ENCODE measurements at regions not wholly inside any gene's neighbourhood (a gene's known extent, or its start where the extent isn't known, plus 50 kb on each side); places are given as distances from the start of the nearest gene placed in this dataset.

- DNase-seq (ENCODE audit: low spot score): no peak
Measured at GRCh38 chr5:124393584-124394379, 352.7 kb downstream of the ZNF608 start.

- DNase-seq (ENCODE audit: low spot score): no peak
Measured at GRCh38 chr5:124383693-124384092, 362.7 kb downstream of the ZNF608 start.

- DNase-seq (ENCODE audit: low spot score): no peak
Measured at GRCh38 chr5:124377386-124377785, 369.1 kb downstream of the ZNF608 start.

- DNase-seq (ENCODE audit: low spot score): no peak
Measured at GRCh38 chr5:124373883-124374282, 372.6 kb downstream of the ZNF608 start.

- DNase-seq (ENCODE audit: low spot score): no peak
Measured at GRCh38 chr5:124372457-124372856, 374.0 kb downstream of the ZNF608 start.

- DNase-seq (ENCODE audit: low spot score): peak; percentile 71
Measured at GRCh38 chr5:124371111-124371706, 375.2 kb downstream of the ZNF608 start.

GRCh38 chr5:124370601-124371000 lies 375.8 kb downstream of the ZNF608 start:
- DNase-seq (ENCODE audit: low spot score): peak; percentile 1

- DNase-seq (ENCODE audit: low spot score): no peak
Measured at GRCh38 chr5:124365361-124365801, 381.1 kb downstream of the ZNF608 start.

- DNase-seq (ENCODE audit: low spot score): no peak
Measured at GRCh38 chr5:124355928-124356327, 390.5 kb downstream of the ZNF608 start.

GRCh38 chr5:124353016-124353415 lies 393.4 kb downstream of the ZNF608 start:
- DNase-seq (ENCODE audit: low spot score): no peak

- no peak for DNase-seq (ENCODE audit: low spot score)
Measured at GRCh38 chr5:124352312-124352711, 394.1 kb downstream of the ZNF608 start.

GRCh38 chr5:124349931-124350330 lies 396.5 kb downstream of the ZNF608 start:
- DNase-seq (ENCODE audit: low spot score): no peak

- peak; percentile 80 for DNase-seq (ENCODE audit: low spot score)
Measured at GRCh38 chr5:124343451-124343867, 403.0 kb downstream of the ZNF608 start.

- peak; percentile 18 for DNase-seq (ENCODE audit: low spot score)
Measured at GRCh38 chr5:124342986-124343385, 403.5 kb downstream of the ZNF608 start.

GRCh38 chr5:124342584-124342983 lies 403.9 kb downstream of the ZNF608 start:
- no peak for DNase-seq (ENCODE audit: low spot score)

- peak; percentile 91 for DNase-seq (ENCODE audit: low spot score)
Measured at GRCh38 chr5:124342027-124342471, 404.4 kb downstream of the ZNF608 start.

- peak; percentile 3 for DNase-seq (ENCODE audit: low spot score)
Measured at GRCh38 chr5:124341066-124341858, 405.2 kb downstream of the ZNF608 start.

- peak; percentile 9 for DNase-seq (ENCODE audit: low spot score)
Measured at GRCh38 chr5:124337996-124338395, 408.4 kb downstream of the ZNF608 start.

- no peak for DNase-seq (ENCODE audit: low spot score)
Measured at GRCh38 chr5:124333298-124333979, 413.0 kb downstream of the ZNF608 start.

- DNase-seq (ENCODE audit: low spot score): no peak
Measured at GRCh38 chr5:124332273-124332672, 414.2 kb downstream of the ZNF608 start.

- no peak for DNase-seq (ENCODE audit: low spot score)
Measured at GRCh38 chr5:124330595-124331220, 415.7 kb downstream of the ZNF608 start.

All from umbilical cord (tissue), 1 donor.